Activated effector memory CD4-positive, alpha-beta T cell treated with anti-CD3 and anti-CD28 coated beads, Interleukin-2, amount 50 U/mL, for 16 hours (primary cell): ENCODE measurements at regions not wholly inside any gene's neighbourhood (a gene's known extent, or its start where the extent isn't known, plus 50 kb on each side); places are given as distances from the start of the nearest gene placed in this dataset.
"Not testable (repeated sequence)": the region's sequence is repeated elsewhere in the genome, so short reads cannot be mapped to it uniquely, and the experiment has no call there.

Source experiments
- DNase-seq: peaks from one replicate; pipeline ENCODE4 v3.0.0-alpha.2; 2020

DNA sequence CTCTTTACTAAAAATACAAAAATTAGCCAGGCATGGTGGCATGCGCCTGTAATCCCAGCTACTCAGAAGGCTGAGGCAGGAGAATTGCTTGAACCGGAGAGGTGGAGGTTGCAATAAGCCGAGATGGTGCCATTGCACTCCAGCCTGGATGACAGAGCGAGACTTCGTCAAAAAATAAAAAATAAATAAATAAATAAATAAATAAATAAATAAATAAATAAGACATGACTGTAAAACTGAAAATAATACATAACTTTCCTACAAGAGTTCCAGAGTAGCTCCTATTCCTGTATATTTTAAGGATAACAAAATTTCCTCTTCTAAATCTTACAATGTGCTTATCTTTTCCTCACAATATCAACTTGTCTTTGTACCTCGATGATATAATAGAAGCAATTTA, 549.4 kb downstream of the TRAM1L1 start:
- not testable (repeated sequence) for DNase-seq

DNA sequence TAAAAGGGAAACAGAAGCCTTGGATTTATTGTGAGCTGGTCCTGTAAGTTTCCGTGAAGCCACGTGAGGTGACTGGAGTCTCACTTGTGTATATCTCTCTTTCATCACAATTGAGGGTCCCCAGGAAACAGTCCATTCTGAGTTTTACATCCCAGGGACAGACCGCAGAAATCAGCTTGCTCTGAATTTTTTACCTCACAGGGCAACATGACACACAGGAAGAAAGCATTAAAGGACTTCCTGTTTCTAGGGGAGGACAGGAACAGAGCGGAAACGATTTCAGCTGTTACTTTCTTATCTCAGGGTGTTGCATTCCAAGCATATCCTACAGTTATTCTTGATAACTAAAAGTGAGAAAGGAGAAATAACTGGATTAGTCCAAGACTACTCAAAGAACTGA, 553.5 kb downstream of the TRAM1L1 start:
- DNase-seq = no peak

DNA sequence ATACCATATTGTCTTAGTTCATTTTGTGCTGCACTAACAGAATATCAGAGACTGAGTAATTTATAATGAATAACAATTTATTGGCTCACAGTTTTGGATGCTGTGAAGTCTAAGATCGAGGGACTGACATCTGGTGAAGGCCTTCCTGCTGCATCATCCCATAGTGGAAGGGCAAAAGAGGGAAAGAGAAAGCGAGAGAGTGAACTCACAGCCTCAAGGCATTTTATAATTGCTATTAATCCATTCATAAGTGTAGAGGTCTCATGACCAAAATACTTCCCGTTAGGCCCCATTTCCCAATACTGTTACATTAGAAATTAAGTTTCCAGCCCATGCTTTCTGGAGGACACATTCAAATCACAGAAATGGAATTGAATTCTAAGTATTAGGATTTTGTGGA, 554.4 kb downstream of the TRAM1L1 start:
- no peak for DNase-seq

DNA sequence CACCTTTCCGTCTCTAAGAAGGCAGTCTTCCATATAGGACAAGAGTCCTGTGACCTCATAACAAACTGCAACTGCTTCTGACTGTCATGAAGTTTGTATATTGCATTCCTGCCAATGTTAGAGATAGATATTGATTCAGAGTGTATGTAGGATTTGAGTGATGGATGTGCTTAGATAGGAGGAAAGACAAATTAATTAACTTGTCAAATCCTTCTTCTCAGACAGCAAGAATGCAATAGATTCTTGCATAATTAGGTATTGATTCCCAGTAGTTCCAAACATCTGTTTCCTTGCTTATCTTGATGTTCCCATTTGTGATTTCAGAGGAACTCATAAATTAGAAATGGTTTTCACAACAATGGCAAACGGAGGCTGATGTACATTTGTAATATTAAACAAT, 555.3 kb downstream of the TRAM1L1 start:
- no peak for DNase-seq

DNA sequence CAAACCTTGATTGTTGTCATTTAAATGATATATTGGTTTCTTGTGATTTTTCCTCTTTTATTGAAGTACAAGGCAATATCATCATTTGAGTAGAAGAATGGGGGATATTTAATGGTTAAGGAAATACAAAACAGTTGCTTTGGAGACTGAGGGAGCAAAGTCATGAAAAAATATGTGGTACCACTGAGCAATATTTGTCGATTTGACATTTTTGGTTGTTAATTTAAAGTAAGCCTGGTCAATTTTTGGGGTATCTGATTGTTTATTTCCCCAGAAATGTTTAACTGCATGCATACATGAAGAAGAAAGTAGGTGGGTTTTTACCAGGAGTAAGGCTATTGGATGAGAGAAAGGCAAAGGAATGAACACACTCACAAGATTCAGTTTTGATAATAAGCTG, 556.2 kb downstream of the TRAM1L1 start:
- no peak for DNase-seq

DNA sequence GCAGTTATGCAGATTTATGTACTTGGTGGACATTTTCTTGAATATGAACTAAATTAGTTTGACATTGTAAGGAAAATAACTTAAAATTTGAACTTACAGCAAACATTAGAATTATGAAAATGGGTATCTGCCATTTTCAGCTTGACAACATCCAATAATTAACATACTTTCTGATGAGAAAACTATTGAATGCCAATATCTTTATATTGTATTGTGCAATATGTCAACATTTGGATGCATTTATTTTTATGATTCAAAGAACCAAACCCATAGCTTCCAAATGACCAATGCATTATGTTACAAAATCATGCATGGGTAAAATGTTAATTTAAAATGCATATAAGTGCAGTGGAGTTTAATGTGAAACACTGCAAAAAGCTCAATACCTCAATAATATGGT, 562.5 kb downstream of the TRAM1L1 start:
- DNase-seq = no peak

DNA sequence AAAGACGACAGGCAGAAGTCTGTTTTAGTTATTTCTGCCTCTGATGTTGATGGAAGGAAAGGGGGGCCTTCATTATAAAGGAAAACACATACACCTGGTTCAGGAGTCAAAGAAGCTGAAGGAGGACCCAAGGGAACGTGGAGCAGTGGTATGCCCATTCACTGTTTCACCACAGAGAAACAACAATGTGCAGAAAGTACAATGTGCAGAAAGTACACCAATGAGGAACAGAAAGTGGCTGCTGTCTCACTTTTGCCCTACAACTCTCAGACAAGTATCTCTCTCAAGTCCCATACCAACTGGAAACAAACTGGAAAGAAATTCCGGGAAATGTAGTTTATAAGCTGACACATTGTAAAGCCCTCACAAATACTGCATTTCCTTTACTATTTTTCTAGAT, 564.5 kb downstream of the TRAM1L1 start:
- DNase-seq = no peak

DNA sequence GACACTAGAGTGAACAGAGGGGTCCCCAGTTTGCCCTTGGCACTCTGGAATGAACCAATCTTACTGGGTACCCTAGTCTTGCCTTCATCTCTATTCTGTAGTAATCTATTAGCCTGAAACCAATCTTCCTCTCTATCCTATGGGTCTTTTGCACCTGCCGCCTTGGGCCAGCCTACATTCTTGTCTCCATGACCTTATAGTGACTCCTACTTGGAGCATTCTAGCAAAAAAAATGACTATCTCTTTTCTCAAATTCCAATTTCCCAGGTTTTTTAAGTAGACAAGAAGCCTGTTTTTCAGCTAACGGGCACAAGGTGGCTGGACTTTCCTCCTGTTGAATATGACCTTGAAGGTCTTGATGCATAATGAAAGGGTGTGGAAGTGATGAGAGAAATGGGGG, 568.7 kb downstream of the TRAM1L1 start:
- DNase-seq = no peak

DNA sequence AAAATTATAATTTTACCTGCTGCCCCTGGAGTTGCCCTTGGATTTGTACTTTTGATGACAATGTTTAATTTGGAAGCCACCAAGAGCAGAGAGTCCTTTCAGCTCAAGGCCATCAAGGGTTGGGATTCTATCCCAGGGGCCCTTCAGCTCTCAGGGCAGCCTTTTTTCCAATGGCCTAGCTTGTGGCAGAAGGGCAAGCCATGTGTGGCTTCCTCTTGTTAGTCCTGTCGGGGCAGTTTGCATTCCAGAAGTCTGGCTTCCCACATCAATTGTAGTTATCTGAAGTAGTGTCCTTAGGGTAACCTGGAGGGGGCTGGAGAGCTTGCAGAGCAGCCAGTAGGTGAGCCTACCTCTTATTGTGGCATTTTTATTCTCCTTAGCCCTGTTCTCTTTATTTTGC, 569.4 kb downstream of the TRAM1L1 start:
- no peak for DNase-seq

DNA sequence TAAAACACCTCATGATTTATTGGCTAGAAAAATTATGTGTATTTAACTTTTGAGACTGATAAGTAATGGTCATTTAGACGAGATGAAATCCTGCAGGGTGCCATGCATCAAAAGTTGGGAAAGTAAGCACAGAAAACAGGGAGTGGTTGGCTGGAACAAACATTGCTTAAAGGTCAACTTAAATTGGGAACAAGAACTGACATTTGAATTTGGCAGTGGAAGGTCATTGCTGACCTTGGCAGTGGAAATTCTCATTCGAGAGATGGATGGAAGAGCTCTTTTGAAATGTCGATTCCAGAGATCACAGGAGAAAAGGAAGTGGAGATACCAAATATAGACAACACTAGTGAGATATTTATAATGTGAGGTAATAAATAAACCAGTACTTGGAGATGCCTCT, 572.8 kb downstream of the TRAM1L1 start:
- no peak for DNase-seq

DNA sequence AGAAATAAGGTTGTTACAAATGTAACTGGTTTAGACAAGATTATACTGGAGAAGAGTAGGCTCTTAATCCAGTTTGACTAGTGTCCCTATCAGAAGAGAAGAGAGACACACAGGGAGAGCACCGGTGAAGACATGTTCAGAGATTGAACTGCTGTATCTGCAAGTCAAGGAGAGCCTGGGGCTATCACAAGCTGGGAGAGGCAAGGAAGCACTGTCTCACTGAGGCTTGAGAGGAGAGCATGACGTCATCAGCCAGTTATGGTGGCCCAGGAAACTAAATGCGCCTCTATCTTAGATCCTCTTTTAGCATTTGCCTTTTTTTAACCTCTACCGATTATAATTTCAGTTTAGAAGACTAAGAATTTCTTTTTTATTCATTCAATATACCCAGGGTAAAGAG, 583.4 kb downstream of the TRAM1L1 start:
- DNase-seq = no peak

DNA sequence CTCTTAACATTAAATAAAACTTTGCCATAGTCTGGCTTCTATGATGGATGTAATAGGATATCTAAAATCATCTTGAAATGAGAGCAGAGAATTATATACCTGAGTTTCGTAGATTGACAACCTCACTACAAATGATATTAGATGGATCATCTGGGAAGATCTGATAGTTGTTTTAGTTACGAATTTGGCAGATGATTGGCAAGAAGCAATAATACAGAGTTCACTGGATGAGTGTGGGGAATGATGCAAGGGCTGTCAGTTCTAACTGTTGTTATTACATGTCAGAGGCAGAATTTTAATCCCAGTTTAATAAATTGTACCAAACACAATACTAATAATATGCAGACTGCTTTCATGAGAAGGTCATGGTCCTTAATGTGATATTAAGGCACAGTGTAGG, 585.2 kb downstream of the TRAM1L1 start:
- DNase-seq = no peak

DNA sequence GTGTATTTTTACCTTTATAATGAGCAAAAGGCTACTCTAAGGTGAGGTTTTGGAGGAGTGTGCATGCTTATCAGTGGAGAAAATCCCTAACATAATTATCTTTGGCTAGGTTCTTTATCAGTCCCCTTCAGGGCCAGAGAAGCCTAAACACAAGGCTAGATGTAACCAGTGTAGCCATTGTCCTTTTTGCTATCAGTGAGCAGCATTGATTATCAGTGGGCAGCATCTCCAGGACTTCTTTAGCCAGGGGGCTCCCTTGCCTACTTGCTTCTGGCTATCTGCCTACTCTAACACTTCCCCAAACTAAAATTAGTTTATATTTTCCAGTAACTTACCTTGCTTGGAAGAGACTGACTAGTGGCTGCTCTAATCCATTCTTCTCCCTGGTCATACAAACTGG, 595.6 kb downstream of the TRAM1L1 start:
- DNase-seq = no peak

DNA sequence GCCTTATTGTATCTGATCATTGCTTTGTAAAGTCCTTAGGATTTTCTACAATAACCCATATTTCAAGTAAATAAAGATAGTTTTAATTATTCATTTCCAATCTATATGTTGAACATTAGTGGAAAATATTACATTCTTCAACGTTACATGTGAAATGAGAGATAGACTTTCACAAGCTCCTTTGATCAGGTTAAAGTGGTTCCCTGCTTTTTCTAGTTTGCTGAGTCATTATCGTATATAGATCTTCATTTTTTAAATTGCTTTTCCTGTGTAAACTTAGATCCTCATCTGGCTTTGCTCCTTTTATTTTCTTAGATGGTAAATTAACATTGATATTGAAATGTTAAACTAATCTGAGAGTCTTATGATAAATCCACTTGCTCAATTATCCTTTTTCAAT, 599.0 kb downstream of the TRAM1L1 start:
- no peak for DNase-seq

DNA sequence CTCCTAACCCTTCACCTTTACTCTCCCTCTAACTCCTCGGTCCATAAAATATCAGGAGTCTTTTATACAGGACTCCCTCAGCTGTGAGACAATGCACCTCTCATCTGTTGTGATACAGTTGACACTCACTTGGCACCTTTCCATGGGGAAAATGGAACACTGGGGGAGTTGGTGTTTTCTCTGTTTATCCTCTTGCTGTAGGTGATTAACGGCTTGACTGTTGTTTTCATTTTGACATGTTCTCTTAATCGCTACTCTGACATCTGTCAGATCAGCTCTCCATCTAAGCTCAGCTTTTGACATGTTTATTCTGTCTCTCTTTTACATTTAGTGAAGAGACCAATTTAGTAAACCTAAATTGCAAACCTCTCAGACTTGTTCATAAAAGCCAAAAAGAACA, 604.8 kb downstream of the TRAM1L1 start:
- no peak for DNase-seq

DNA sequence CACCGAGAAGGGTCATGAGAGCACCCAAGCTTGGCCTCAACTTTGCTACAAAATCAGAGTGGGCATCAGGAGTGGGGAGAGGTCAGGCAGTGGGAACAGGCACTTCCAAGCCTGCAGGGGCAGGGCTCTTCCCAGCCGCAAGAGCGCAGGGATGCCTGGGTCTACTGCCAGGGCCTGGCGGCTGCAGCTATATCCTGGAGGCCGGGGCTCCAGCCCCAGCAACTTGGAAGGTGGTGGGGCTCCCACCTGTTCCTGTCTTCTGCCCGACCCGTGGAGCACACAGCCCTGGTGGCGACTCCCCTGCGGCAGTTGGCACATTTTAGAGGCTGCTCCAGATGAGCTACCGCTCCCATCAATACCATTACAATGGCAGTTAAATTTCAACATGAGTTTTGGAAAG, 607.0 kb downstream of the TRAM1L1 start:
- no peak for DNase-seq

DNA sequence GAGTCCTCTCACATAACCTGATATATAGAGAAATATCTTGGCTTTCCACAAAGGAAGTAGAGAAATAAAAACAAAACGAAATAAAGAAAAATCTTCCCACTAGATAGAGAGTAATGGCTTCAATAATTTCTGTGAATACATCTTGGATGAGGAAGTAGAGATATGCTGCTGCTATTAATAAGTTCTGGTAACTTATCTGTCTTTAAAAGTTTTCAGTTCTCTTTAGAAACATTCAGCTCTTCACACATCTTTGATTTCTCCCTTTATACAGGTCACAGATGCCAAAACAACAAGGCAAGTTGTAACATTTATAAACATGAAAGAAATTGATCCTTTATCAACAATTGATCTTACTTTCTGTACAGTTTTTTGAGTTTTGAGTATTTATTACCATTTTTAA, 615.8 kb downstream of the TRAM1L1 start:
- no peak for DNase-seq

DNA sequence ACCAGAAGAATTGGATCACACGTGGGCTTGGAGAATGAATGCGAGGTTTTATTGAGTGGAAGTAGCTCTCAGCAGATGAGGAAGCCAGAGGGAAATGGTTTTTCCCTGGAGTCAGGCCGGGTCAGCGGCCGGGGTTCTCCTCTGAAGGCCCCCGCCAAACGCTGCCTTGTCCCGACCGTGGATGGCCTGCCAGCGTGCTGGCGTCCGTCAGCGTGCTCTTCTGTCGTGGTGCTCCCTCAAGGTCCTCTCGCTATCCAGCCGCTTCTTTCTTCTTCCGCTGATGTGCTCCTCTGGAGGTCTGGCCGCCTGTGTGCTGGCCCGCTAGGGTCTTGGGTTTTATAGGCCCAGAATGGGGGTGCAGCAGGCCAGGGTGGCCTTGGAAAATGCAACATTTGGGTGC, 632.2 kb downstream of the TRAM1L1 start:
- DNase-seq = no peak

DNA sequence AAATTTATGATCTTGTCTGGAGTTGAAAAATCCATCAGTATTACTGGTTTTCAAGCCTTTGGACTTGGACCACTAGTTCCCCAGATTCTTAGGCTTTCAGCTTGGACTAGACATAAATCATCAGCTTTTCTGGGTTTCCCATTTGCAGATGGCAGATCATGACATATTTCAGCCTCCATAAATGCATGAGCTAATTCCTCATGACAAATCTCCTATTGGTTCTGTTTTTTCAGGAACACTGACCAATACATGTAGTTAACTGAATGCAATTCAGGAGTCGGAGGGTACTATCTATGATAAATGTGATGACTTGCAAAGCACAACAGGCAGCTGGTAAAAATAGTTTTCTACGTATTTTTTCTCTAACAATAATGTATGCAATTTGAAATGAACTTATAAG, 635.6 kb downstream of the TRAM1L1 start:
- no peak for DNase-seq

DNA sequence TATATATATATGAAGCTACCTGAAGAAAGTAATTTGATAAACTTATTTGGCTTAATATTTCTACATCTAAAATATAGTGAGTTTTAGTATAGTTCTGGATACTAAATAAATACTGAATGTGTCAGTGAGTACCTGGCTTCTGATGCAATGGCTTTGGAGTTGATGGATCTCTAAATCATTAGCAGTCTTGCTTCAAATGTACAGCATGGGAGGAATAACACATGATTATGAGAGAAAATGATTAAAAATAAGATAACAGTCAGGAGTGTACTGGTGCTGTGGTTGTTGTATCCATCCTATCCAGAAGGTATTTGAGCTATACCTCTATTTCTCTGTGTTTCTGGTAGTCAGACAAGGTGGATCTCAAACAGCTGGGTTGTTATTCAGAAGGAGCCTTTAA, 641.3 kb downstream of the TRAM1L1 start:
- DNase-seq = no peak

DNA sequence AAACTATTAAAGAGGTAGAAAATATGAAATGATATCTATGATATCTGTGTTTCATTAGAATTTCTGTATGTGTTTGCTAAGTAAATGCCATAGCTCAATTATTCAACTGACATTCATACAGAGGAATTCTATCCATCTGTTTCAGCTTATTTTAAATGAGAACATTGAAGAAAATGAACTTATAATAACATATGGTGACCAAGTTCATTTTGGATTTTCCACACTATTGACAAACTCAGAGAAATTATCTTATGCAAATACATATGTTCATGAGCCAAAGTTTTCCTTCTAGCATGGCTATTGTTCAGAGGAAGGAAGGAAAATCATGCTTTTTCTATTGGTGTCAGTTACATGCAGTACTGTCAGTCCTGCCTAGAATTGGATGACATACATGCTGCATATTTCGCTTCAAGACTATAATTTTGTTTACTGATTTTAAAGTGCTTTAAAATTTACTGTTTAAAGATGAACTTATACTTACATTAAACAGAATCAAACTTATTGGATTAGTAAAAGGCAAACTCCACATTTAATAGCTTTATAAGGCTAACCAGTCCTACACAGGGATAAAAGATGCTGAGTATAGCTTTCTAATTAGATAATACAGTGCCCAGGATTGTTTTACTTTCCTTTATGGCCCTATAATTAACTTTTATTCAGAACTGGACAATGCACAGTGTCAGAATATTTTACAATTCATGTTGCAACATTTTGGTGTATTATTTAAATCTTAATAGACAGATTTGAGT, 646.2 kb downstream of the TRAM1L1 start:
- no peak for DNase-seq

DNA sequence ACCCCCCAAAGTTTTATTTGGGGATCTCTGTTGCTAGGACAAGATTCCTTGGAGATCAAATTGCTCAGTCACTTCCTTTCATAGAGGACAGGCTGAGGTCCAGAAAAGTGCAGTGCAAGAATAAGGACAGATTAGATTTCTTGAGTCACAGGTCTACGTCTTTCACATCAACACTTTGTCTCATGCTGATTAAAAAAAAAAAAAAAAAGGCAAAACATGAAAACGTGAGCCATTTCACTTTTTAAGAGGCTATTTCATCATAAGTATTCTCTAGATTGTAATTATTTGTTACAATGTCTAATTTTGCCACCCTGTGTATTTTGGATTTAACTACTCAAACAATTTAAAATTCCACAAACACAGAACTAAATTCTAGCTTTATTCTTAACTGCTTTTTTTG, 647.0 kb downstream of the TRAM1L1 start:
- no peak for DNase-seq

DNA sequence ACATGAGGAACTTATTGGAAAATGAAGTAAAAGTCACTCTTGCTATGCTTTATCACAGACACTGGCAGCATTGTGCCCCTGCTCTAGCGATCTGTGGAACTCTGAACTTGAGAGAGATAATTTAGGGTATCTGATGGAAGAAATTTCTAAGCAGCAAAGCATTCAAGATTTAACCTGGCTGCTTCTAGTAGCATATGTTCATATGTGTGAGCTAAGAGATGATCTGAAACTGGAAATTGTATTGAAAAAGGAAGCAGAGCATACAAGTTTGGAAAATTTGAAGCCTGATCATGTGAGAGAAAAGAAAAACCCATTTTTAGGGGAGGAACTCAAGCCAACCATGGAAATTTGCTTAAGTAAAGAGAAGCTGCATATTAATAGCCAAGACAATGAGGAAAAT, 657.7 kb downstream of the TRAM1L1 start:
- no peak for DNase-seq

DNA sequence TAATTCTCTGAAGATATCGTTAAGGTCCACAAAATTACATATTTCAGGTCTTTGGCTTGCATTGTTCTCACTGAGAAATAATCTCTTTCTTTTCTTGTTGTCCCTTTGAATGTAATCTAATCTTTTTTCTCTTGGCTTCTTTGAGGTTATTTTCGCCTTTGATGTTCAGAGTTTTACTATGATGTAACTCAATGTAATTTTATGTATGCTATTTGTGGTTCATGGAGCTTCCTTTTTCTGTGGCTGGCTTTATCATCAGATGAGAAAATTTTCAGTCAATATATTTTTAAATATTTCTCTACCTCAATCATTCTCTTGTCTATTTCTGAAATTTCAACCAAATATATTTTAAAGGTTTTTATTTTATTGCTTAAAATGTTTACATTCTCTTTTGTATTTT, 672.2 kb downstream of the TRAM1L1 start:
- DNase-seq = no peak

DNA sequence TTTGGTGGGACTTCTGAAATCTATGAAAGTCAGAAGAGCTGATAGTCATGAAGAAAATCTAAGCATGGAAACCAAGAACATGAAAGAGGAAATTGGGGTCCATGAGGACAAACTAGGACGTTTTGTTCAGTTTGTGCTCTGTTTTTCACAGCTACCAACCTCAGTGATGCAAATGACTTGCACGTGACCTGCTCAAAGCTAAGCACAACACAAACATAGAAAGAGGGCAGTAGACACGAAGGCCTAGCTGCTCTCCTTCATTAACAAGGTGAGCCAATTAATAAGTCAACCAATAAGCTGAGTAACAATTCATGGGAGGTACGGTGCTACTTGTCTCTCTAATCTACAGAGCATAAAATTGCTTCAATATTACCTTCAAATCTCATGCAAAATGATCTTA, 684.1 kb downstream of the TRAM1L1 start:
- no peak for DNase-seq

DNA sequence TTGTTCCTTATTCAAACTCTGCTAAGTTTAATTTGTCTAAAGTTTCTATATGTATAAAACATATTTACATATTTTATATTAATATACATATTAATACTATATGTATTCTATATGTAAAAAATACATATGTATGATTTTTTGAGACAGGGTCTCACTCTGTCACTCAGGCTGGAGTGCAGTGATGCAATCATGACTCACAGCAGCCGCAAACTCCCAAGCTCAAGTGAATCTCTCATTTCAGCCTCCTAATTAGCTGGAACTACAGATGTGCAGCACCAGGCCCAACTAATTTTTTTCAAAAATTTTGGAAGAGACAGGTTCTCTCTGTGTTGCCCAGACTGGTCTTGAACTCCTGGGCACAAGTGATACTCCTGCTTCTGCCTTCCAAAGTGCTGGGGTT, 684.9 kb downstream of the TRAM1L1 start:
- no peak for DNase-seq
